ENCODE measurements at regions not wholly inside any gene's neighbourhood (a gene's known extent, or its start where the extent isn't known, plus 50 kb on each side); places are given as distances from the start of the nearest gene placed in this dataset.

DNA sequence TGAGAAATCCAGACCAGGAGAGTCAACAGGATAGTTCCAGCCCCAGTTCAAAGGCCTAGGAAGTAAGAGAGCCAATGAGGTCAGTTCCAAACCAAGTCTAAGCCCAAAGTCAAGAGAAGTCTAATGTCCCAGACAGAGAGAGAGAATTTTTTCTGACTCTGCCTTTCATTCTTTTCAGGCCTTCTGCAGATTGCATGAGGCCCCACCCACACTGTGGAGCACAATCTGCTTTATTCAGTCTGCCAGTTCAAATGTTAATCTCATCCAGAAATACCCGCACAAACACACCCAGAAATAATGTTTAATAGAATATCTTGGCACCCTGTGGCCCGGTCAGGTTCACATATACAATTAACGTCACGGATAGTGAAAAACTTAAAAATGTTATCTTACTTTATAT, 962.4 kb upstream of the SOX9 start:
- no peak for DNase-seq (ENCODE audit: low read depth)

DNA sequence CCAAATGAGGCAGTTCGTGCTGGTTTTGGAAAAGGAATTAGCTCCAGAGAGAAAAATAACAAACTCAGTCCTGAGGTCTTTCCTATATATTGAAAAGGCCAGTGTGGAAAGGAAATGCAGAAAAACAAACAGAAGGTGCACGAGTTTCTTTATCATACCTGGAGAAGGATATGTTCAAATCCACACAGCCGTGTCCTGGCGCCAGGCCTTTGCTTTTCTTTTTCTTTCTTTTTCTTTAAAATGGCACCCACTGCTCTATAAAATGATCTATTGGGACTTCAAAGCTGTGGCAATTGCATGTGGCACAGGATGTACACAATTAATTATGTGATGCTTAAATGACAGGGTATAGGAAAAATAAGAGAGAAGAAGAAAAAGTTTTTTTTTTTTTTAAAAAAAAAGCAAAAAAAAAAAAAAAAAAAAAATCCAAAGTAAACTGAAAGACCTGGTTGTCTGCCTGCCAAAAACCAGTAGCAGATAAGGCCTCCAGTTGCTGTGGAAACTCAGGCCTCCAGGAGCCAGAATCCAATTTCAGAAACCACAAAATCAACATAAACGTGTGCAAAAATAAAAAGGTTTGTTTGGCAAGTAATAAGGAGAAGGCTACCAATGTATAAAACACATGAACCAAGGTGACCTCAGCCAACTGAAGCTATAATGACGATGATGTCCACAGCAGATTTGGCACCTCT, 957.6 kb upstream of the SOX9 start:
- no peak for DNase-seq (ENCODE audit: low read depth)

DNA sequence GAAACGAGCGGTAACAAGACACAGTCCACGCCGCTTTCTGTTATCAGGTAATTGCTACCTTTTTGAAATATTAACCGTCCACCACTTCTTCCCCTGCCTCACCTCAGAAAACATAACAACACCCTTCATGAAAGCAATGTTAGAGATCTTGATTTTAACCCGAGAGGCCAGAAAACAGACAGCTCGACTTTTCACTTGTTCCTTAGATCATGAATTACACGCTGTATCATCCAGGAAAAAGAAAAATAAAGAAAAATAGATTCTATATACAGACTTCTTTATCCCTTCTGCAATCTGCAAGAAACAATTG, 957.1 kb upstream of the SOX9 start:
- DNase-seq (ENCODE audit: low read depth) = no peak

DNA sequence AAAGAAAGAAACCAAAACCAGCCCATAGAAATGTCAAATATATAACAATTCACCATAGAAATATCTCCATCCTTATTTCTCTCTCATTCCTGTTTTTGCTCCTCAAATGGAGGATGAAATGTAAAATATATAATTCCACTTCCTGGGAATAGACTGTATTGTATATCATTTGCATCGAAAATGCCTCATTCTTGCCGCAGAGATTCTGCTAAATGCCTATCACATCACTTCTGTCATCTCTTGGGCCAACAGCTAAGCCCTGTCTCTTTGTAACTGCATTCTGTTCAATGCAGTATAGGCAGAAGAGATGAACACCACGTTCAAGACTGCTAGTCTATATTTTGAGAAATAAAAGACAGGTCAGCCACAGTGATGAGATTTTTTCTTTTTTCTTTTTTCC, 956.3 kb upstream of the SOX9 start:
- no peak for DNase-seq (ENCODE audit: low read depth)

DNA sequence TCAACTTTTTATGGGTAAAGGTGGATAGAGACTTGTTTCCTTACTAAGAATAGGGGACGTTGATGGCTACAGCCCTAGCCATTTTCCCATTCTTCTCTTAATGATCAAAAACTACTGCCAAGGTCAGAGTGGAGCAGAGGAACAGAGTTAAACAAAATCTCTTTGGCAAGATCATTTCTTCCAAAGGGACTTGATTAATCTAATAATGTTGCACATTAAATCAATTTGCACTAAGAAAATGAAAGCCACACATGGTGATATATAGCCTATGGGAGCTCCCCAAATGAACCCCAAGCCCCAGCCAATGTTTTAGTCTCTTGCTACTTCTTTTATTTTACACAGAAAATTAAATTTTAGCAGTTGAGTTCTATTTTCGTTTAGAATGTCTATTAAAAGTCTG, 954.5 kb upstream of the SOX9 start:
- DNase-seq (ENCODE audit: low read depth) = no peak

DNA sequence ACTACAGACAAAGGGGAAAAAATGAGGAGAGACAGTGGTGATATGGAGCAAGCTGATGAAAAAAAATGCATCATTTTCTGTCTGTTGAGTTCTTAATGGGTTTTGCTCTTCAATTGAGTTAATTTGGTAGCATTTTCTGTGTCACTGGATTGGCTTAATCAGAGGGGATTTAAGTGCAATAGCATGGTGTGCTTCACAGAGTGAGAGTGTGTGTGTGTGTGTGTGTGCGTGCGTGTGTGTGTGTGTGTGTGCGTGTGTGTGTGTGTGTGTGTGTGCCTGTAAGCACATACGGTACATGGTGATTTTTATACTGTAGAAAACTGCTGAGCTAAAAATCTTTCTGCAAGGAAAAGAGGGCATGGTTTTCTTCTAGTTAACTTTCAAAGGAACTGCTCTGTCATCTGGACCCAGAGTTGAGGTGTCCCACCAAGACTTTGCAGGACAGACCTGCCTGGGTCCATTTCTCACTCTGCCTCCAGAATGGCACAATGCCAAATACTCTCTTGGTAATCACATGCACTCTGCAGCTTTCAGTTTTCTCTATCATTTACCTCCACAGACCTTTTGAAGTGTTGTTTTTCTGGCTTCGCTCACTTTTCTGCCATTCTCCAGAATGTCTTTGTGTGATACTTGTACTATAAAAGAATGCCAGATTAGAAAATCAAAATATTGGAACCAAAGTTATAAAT, 952.6 kb upstream of the SOX9 start:
- DNase-seq (ENCODE audit: low read depth) = no peak

DNA sequence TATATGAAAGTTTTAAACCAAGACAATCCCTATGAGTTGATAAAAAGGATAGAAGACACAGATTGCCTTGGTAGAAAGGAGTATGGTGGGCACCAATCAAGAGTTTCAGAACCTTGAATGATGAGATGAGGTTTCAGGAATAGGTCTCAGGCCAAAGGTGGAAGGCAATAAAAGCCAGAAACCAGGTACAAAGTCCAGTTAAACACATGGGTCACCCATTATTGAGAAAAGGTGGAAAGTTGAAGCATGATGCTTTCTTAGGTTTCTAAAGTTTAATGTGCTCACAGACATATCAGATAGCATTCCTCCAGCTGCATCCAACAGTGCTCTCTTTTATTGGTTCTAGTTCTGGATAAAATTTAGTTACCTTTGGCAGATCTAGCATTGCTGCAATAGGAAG, 950.8 kb upstream of the SOX9 start:
- no peak for DNase-seq (ENCODE audit: low read depth)

DNA sequence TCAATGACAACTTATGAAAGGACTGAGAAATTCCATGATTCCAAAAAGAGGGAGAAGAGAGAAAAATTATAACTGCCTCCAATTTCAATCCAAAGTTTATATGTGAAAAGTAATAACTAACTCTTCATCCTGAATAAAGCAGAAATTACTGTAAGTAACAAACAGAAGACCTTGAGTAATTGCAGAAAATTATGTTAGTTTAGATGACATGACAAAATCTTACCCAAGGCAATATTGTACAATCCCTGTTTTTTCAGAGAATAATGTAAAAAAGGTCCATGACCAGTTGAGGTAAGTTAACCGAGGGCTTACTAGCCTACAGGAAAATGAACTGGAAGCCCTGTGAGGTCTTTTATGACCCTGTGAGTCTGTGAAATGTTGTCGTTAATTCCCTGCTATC, 949.5 kb upstream of the SOX9 start:
- no peak for DNase-seq (ENCODE audit: low read depth)

DNA sequence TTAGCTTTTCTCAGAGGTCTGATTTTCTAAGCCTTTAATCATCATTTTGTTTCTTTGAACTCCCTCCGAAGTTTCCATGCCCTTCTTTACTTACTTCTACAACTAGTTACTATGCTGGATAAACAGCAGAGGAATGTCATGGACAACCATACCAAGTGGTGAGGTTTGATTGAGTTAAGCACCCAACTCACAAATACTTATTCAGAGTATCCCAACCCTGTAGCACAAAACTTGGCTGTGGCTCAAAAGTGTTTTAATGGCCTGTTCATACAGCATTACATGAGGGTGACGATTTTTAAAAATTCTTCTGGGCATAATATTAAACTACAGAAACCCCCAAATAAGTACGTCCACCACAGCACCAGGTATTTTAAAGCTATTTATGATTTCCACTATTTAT, 946.8 kb upstream of the SOX9 start:
- no peak for DNase-seq (ENCODE audit: low read depth)

DNA sequence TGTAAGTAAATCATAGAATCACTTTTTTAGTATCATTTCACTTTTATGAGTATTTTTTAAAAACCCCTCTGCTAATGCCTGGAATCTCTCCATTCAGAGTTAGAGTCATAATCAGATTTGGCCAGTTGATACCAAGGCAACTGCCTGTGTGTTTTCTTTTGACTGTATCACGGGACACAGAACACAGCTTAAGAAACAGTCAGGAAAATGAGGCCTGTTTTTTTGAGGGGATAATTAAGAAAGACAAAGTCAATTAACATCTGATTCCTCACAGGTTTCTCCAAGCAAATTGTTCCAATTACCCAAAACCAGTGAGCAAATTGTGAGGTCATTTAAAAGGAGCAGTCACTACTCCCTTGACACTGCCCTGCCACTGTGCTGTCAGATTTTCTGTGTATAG, 944.5 kb upstream of the SOX9 start:
- DNase-seq (ENCODE audit: low read depth) = no peak

DNA sequence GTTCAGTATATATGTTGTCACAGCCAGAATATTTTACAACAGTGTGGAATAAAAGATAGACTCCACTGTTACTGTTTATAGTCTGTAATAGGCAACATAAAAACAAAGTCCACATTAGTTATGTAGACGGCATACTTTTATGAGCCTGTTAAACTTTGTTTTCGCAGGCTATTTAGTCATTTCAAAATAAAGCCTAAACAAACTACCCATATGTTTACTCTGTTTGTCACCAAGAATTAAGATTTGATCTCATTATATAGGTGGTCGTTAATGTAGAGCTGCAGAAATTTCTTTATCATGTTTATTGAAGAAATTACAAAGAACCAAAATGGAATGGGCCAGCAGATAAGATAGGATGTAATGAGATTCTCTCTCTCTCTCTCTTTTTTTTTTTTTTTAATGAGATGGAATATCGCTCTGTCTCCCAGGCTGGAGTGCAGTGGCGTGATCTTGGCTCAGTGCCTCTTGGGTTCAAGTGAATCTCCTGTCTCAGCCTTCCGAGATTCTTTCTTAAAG, 943.8 kb upstream of the SOX9 start:
- no peak for DNase-seq (ENCODE audit: low read depth)

DNA sequence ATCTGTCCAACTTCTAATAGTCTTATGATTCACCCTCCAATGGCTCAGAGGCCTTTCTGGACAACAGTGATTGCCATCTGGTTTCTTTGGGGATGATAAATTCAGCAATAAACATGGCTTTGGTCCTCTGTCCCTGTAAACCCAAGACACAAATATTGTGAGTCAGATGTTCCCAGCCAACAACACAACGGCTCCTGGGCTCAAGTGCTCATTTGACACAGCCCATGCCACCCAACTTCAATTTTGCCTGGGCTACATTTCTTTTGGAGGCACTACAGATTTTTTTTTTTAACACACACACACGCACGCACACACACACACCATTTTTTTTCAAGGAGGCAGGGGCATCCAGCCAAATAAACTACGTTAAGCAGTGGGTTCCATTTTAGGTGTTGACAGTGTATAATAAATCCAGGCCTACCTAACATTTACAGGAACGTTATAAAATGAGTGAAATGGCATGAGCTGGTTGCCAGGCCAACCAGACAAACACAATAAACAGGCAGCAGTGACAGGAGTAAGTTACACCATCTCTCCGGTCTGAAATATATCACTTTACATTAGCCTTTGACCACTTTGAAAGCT, 939.9 kb upstream of the SOX9 start:
- no peak for DNase-seq (ENCODE audit: low read depth)

DNA sequence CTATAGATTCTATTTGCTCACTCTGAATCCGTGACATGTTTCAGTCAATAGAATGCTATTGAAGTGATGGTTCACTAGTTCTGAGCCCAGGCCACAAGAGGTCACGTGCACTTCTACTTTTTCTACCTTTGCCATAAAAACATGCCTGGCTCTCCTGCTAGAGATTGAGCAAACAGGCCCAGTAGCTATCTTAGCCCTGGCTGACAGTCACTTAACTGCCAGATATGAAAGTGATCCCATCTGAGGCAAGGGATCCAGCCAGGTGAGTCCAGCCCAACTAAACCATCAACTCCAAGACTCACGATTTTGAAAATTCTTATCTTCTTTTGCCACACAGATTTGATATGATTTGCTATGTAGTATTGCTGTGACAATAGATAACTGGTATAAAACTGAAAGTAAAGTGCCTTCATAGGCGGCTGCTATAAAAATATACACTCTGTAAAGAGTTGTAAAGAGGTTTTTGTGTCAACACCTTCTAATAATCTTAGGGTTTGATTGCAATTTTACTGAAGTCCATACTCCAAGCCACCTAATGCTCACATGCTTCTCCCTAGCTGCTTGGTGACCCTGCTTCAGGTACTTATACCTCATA, 937.7 kb upstream of the SOX9 start:
- DNase-seq (ENCODE audit: low read depth) = no peak

DNA sequence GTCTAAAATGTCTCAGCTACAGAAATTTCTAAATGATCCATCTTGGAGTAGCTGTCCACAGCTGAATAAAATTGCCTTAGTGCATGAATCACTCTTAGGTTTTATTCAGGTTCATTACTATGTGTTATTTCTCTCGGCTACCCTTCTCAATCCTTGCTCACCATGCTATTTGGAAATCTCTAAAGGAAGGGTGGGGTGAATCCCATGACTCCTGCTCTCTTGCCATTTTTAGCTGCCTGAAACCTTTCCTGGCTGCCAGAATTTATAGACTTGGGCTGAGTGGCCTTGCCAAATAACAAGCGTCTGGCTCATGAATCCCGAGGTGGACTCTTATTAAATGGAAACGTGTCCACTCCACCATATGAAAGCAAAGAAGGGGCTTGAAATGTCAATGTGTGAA, 936.1 kb upstream of the SOX9 start:
- DNase-seq (ENCODE audit: low read depth) = no peak

DNA sequence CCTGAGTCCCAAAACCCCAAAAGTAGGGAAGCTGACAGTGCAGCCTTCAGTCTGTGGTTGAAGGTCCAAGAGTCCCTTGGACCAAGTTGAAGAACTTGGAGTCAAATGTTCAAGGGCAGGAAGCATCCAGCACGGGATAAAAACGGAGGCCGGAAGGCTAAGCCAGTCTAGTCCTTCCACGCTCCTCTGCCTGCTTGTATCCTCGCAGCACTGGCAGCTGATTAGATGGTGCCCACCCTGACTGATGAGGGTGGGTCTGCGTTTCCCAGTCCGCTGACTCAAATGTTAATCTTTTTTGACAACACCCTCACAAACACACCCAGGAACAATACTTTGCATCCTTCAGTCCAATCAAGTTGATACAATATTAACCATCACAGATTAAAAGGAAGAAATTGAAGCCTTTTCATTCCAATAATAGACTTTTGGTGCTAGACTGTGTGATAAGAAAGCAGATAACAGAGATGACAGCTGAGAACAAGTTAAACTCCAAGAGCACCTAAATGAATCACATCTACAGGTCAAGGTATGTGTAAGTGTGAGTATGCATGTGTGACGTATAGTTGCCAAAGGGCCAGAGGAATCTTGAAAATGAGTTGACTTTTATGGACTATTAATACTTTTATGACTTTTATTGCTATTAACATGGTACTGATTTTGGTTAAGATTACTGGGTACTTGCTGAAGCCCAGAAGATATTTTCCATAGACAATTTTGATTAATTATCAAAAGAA, 933.5 kb upstream of the SOX9 start:
- no peak for DNase-seq (ENCODE audit: low read depth)

DNA sequence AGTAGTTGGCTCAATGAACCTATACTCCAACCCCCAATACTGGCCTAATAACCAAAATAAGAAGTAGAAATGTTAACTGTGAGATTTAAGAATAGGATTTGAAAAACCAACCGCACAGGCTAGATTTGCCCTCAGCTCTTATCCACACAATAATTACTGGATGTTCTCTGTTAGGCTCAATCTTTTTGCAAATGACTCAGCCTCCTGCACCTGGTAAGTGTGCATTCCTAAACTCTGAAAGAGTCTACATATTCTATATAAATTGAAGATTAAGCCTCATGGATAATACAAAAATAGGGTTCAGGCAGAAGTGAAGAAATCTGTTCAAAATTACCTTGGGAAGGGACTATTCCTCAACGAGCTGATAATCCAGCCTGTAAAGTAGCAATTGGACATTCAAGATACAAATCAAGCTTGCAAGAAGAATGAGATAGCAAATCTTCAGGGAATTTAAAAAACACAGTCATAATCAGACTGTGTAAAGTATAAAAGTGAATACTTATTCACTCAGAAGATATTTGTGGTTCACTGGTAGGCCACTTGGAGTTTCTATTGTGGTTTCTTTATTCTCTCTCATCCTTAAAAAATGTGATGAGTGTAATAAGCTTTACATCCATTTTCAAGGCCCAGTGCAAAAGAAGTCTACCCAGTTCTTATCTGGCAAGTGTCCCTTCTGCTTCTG, 931.9 kb upstream of the SOX9 start:
- peak; percentile 49 for DNase-seq (ENCODE audit: low read depth)

DNA sequence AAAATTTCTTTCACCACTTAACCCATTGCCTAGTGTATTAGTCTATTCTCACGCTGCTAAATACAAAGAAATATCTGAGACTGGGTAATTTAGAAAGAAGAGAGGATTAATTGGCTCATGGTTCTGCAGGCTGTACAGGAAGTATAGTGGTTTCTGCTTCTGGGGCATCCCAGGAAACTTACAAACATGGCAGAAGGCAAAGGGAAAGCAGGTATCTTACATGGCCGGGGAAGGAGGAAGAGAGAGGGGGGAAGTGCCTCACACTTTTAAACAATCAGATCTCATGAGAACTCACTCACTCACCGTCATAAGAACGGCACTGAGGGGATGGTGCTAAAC, 931.4 kb upstream of the SOX9 start:
- DNase-seq (ENCODE audit: low read depth) = no peak

DNA sequence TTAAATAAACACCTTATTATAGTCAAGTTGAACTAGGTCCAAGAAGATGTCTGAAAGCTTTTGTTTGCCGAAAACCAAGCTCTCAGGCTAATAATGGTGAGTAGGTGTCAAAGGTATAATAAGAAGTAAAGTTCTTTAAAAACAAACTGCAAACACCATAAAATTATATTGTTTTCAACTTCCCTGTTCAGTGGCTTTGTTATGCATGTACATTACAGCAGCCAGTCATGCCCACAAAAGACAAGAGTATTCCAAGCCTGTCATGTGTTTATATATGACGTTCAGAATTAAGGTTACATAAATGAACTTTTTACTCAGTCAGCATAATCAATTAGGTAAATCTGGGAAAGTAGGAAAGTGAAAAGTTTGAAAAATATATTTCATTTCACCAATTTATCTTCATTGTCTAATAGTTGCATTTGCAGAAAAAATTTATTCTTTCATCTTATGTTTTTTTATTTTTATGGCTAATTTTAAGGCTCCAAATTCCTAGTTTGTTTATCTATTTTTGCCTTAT, 928.7 kb upstream of the SOX9 start:
- DNase-seq (ENCODE audit: low read depth) = no peak

DNA sequence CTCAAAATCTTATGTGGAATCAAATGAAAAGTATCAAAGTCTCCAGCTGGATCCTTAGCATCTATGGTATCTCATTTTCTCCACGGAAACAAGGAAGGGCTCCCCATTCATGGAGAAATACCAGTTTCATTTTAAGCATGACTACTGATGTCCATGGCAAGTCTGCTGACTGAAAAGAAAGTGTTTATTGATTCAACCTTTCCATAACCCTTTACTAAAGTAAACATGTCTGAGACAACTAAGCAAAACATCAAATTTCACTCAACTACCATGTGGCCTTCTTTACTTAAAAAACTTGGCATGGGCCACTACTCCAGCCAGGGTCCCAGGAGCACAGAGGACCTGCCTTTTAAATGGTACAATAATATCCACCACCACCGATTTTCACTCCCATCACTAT, 928.0 kb upstream of the SOX9 start:
- DNase-seq (ENCODE audit: low read depth) = no peak

DNA sequence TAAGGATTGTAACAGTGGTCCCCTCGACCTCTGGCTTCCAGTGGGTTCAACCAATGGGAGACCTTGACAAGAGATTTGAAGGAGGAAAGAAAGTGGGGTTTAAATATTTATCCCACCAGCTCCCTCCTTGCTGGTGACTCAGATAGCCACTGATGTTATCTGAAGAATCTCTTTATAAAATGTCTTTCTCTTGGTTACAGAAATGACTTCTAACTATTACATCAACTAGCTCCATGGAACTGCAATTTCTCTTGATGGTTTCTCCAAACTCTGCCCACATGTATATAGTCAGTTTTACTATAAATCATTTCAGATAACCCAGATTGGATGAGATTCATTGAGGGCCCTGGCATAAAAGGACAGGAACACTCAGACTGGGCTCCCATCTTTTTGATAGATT, 920.2 kb upstream of the SOX9 start:
- DNase-seq (ENCODE audit: low read depth) = no peak

DNA sequence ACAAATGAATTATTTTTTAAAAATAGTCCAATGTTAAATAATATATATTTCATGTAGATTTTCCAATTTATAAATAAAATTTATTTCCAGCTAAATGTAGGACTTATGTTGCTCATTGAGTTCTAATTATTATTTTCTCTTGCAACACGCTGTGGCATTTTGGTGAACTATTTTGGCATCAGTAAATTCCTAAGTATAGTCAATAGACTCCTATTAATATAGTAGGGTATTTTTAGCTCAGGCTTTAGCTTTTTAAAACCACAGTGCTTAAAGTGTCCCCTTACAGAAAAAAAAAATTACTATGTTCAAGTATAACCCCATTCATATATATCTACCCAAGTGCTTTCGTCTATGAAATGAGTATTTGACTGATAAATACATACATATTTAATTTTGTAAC, 919.2 kb upstream of the SOX9 start:
- no peak for DNase-seq (ENCODE audit: low read depth)

DNA sequence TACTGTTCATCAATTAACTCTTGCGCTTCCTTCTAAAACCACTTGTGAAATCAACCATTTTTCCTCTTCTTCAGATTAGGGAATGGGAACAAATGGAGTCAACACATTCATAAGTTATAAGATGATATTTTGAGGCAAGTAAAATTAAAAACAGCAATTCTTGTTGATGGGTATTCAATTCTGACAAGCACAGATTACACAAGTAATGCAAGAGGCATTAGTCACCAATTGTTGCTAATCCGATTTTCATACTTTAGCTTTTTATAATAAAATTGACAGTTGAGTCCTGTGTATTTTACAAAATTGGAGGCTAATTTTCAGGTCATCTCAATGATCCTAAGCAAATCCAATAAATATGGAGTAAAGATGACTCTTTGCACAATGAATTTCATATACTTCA, 918.4 kb upstream of the SOX9 start:
- DNase-seq (ENCODE audit: low read depth) = no peak
